GM12801 (cell line): ENCODE measurements at regions not wholly inside any gene's neighbourhood (a gene's known extent, or its start where the extent isn't known, plus 50 kb on each side); places are given as distances from the start of the nearest gene placed in this dataset.

Experiments used
- TF ChIP-seq, protein P1 (sequence below): IDR thresholded peaks from one replicate; pipeline ENCODE4 v1.5.1; 2011; ENCODE audit warnings: control low read depth; ENCODE audit not compliant: insufficient read length; ENCODE audit errors: extremely low read depth

DNA sequence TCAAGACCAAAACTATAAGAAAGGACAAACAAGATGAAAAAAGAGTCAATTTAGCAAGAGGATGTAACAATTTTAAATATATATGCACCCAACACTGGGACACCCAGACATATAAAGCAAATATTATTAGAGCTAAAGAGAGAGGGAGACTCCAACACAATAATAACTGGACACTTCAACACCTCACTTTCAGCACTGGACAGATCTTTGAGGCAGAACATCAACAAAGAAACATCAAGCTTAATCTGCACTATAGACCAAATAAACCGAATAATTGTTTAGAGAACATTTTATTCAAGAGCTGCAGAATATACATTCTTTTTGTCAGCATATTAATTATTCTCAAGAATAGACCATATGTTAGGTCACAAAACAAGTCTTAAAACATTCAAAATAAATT lies 109.7 kb upstream of the TET2 start:
- TF ChIP-seq, protein P1, sequence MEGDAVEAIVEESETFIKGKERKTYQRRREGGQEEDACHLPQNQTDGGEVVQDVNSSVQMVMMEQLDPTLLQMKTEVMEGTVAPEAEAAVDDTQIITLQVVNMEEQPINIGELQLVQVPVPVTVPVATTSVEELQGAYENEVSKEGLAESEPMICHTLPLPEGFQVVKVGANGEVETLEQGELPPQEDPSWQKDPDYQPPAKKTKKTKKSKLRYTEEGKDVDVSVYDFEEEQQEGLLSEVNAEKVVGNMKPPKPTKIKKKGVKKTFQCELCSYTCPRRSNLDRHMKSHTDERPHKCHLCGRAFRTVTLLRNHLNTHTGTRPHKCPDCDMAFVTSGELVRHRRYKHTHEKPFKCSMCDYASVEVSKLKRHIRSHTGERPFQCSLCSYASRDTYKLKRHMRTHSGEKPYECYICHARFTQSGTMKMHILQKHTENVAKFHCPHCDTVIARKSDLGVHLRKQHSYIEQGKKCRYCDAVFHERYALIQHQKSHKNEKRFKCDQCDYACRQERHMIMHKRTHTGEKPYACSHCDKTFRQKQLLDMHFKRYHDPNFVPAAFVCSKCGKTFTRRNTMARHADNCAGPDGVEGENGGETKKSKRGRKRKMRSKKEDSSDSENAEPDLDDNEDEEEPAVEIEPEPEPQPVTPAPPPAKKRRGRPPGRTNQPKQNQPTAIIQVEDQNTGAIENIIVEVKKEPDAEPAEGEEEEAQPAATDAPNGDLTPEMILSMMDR, result no peak

DNA sequence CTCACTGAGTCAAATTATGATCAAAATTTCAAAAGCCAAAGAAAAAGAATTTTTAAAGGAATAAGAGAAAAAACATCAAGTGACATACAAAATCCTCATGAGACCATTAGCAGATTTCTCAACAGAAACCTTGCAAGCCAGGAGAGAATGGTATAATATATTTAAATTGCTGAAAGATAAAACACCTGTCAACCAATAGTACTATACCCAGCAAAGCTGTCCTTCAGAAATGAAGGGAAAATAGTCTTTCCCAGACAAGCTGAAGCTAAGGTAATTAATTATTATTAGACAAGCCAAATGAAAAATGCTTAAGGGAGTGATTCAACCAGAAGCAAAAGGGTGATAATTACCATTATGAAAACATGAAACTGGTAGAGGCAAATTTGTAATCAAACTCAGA lies 104.2 kb upstream of the TET2 start:
- TF ChIP-seq, protein P1, result no peak

DNA sequence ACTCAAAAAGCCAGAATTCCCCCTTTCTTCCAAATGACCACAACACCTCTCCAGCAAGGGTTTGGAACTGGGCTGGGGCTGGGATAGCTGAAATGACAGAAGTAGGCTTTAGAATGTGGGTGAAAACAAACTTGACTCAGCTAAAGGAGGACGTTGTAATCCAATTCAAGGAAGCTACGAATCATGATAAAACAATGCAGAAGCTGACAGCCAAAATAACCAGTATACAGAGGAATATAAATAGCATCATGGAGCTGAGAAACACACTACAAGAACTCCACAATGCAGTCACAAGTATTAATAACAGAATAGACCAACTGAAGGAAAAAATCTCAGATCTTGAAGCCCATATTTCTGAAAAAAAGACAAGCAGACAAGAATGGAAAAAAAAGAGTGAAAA lies 95.8 kb upstream of the TET2 start:
- TF ChIP-seq, protein P1, result no peak

DNA sequence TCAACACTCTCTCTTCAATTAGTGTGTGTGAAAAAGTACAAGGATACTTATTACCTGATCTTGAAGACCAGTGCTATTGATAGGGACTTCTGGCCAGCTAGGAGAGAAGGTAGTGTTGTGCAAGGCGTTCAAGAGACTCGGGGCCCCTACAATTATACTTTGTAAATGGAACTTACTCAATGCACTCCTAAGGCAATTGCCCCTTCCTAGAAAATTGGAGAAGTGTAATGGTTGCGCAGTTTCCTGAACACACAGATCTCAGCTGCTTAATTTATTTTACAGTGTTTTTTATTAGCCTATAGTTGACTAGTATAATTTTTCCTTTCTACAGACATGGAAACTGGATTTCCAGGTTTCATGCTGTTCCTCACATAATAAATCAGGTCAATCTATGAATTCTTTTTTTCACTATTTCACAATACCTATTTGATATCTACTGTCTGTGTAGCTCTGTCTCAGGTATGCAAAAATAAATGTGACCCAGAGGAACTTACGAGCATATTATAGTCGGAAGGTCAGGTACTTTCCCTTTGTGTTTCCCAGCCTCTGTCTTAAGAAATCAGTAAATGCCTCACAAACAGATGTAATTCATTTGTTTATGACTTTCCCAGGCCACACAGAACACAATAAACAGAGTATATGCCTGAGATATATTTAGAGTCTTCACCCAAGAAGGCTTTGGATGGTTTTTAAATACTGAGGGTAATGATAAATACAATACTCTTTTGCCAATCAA lies 89.1 kb upstream of the TET2 start:
- TF ChIP-seq, protein P1, result no peak

DNA sequence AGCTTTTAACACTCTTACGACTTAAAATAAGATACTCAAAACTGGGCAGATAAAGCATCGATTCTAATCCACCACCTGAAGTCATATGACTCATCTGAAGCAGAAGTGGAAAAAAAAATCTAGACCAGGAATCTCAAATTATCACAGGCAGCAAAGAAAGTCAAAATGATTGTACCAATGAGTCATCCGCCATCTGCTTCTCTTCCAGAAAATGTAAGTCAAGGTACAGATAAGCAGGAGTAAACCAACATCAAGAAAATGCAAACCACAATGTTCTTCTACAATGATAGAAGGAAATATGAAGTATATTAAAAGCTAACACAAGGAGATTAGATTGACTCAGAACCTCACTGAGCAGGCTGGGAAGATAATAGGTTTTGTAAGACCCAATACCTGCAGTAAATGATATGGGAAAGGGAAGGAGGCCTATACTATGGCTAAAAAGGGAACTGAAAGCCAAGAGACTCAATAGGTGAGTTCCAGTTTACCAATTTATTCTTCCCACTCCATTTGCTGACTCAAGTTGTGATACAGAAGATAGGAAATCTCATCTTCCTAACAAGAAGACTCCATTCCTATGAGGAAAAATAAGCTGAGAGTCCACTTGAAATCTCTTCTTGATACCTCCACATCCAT lies 88.4 kb upstream of the TET2 start:
- TF ChIP-seq, protein P1, result no peak

DNA sequence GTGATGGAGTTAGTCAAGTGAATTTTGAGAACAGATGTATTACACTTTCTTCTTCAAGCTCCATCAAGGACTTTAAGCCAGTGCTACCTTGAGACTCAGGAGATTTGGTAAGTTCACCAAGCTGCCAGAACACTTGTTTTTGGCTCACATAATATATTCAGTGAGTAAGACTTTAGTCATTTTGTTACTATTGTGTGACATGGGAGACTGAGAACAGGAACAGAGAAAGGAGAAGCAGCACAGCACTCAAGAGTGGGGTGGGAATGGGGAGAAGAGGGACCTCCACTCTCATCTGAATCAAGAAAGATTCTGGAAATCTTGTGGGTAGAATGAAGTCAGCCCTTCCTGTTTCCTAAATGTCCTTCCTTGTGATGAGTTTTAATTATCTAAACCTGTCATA lies 87.3 kb upstream of the TET2 start:
- TF ChIP-seq, protein P1, result no peak

DNA sequence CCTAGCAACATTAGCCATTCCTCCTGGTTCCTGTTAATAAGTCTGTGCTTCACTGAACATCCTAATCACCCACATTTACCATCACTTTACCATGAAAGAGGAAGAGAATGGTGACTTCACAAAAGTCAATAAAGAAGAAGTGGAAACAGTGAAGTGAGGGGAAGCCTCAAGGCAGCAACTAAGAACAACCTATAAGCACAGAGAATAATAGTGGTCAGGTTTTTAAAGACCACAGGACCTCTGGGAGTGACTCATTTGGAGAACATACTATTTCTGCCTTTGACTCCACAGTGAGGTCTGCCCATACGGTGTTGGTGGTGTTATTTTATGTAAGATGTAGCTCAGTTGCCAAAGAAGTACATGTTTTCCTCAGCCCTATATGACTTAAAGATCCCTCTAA lies 86.0 kb upstream of the TET2 start:
- TF ChIP-seq, protein P1, result no peak
